ENCODE measurements at regions not wholly inside any gene's neighbourhood (a gene's known extent, or its start where the extent isn't known, plus 50 kb on each side); places are given as distances from the start of the nearest gene placed in this dataset.

DNA sequence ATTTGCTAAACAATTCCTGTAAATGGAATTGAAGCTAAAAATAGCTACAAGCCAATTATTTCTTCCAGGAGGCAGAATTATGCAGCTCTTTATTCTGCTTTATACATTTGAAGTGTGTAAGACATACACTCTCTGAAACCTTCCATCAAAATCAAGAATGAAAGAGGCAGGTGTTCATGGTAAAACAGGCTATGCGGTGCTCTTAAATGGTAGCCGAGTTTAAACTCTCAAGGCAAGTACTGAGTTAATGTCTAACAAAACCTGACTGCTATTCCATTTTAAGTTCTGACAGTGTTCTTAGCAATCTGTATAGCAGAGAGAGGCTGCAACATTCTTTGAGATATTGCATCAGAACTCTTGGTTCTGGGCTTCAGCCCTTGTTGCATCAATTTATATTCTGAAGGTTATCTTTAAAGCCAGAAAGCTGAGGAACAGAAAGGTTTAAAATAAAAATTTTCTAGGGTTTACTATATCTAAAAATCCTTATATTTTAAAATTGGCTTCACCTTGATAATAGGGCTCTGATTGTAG lies 248.3 kb upstream of the CCNG1 start:
- TF ChIP-seq, protein P1, sequence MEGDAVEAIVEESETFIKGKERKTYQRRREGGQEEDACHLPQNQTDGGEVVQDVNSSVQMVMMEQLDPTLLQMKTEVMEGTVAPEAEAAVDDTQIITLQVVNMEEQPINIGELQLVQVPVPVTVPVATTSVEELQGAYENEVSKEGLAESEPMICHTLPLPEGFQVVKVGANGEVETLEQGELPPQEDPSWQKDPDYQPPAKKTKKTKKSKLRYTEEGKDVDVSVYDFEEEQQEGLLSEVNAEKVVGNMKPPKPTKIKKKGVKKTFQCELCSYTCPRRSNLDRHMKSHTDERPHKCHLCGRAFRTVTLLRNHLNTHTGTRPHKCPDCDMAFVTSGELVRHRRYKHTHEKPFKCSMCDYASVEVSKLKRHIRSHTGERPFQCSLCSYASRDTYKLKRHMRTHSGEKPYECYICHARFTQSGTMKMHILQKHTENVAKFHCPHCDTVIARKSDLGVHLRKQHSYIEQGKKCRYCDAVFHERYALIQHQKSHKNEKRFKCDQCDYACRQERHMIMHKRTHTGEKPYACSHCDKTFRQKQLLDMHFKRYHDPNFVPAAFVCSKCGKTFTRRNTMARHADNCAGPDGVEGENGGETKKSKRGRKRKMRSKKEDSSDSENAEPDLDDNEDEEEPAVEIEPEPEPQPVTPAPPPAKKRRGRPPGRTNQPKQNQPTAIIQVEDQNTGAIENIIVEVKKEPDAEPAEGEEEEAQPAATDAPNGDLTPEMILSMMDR (IDR thresholded peaks at IDR 0.05; ENCODE audit: low read depth, low read length, missing control alignments), result no peak
- H3K4me3 ChIP-seq (ENCODE audit: low read depth, low read length), result no peak overlapping the region
- no peak for DNase-seq (ENCODE audit: low read depth)

DNA sequence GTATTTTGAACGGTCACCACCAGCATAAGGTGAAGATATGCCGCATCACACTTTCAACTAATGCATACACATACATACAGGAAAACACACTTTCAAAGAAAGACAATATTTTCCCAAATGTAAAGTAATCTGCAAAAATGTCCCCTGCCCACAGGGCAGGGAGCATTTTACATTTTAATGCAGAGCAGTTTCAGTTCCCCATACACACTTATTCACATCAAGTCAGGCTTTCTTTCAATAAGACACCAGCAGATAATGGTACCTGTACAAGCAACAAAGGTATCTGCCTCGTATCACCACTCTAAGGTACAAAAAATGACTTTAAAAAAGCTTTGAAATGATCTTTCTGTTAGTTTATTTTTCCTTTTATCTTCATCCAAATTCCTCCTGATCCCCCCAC lies 247.1 kb upstream of the CCNG1 start:
- no peak overlapping the region for H3K4me3 ChIP-seq (ENCODE audit: low read depth, low read length)
- DNase-seq (ENCODE audit: low read depth), result no peak
- TF ChIP-seq, protein P1 (IDR thresholded peaks at IDR 0.05; ENCODE audit: low read depth, low read length, missing control alignments), result no peak

DNA sequence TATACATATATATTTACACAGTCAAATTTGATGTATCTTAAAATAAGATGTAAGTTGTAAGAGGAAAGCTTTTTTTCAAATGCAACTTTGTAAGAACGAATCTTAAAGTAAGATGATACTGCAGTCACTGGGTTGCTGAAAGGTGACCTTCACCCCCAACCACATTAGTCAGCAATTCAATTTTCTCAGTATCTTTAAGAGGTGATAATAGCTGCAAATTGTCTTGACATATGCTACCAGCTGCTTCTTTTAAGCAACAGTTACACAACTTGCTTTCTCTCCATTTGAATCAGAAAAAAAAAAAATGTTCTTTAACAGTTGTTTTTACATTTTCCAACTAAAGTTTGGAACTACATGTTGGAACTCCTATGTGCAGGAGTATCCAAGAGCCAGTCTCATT lies 246.6 kb upstream of the CCNG1 start:
- TF ChIP-seq, protein P1 (IDR thresholded peaks at IDR 0.05; ENCODE audit: low read depth, low read length, missing control alignments), result no peak
- DNase-seq (ENCODE audit: low read depth), result no peak

DNA sequence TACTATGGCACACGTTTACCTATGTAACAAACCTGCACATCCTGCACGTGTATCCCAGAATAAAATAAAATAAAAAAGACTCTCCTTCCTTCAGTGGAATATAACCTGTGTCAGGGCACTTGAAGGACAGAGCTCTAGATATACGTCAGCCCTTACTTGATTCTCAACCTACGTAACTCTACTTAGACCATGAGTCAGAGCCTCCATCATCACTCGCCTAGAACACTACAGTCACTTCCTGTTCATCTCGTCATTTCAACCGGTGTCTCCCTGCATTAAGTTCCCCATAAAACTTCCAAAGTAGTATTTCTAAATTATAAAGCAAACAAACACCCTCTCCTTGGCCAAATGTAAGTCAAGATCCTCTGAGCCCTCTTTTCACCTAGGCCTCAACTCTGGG lies 243.5 kb upstream of the CCNG1 start:
- TF ChIP-seq, protein P1 (IDR thresholded peaks at IDR 0.05; ENCODE audit: low read depth, low read length, missing control alignments), result no peak
- no peak overlapping the region for H3K4me3 ChIP-seq (ENCODE audit: low read depth, low read length)
- no peak for DNase-seq (ENCODE audit: low read depth)

More for the DNA sequence above, 246.6 kb upstream of the CCNG1 start:
- H3K4me3 ChIP-seq (ENCODE audit: low read depth, low read length), result no peak overlapping the region

- TF ChIP-seq, protein P1 (IDR thresholded peaks at IDR 0.05; ENCODE audit: low read depth, low read length, missing control alignments), result no peak
- no peak for DNase-seq (ENCODE audit: low read depth)
- no peak overlapping the region for H3K4me3 ChIP-seq (ENCODE audit: low read depth, low read length)
Measured at GRCh38 chr5:163205645-163206044, 231.8 kb upstream of the CCNG1 start.

- no peak overlapping the region for H3K4me3 ChIP-seq (ENCODE audit: low read depth, low read length)
- TF ChIP-seq, protein P1 (IDR thresholded peaks at IDR 0.05; ENCODE audit: low read depth, low read length, missing control alignments), result no peak
- no peak for DNase-seq (ENCODE audit: low read depth)
Measured at GRCh38 chr5:163221581-163221980, 215.8 kb upstream of the CCNG1 start.

DNA sequence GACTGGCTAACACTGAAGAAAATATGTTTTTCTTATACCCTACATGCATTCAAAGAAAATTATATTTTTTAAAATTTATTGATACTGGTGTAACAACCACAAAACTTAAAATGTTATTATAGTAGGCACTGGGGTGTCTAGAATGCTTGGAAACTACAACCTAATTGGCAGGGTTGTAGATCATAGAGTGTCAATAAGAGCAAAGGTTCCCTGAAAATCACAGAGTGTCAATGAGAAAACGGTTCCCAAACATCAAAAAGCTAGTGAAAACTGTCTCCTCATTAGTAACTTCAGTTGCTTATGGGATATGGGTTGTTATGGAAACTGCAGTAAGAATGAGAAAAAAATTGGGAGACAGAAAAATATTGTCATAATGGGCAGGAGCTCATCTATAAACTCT lies 214.4 kb upstream of the CCNG1 start:
- TF ChIP-seq, protein P1 (IDR thresholded peaks at IDR 0.05; ENCODE audit: low read depth, low read length, missing control alignments), result no peak
- no peak overlapping the region for H3K4me3 ChIP-seq (ENCODE audit: low read depth, low read length)

More for the DNA sequence above, 214.4 kb upstream of the CCNG1 start:
- no peak for DNase-seq (ENCODE audit: low read depth)
